ENCODE measurements at regions not wholly inside any gene's neighbourhood (a gene's known extent, or its start where the extent isn't known, plus 50 kb on each side); places are given as distances from the start of the nearest gene placed in this dataset.

- H3K27ac Mint-ChIP-seq: no peak overlapping the region
These were observed 151.4 kb downstream of the POLR2M start for GRCh38 chr15:57857871-57858270.

GRCh38 chr15:57859130-57859685 lies 152.7 kb downstream of the POLR2M start:
- no peak for DNase-seq
- no peaks in the 10 kb centered on the region for H3K9me3 Mint-ChIP-seq
- H3K4me1 Mint-ChIP-seq: no peaks in the 10 kb centered on the region
- H3K36me3 Mint-ChIP-seq (ENCODE audit: low read depth): no peaks in the 10 kb centered on the region
- H3K27ac Mint-ChIP-seq: no peak overlapping the region
- peaks cover 11% of the 10 kb centered on the region for H3K27me3 Mint-ChIP-seq
- no peak for ATAC-seq
- no peak overlapping the region for H3K4me3 Mint-ChIP-seq

More at GRCh38 chr15:57857871-57858270, 151.4 kb downstream of the POLR2M start:
- DNase-seq: no peak
- H3K36me3 Mint-ChIP-seq (ENCODE audit: low read depth): no peaks in the 10 kb centered on the region
- H3K9me3 Mint-ChIP-seq: no peaks in the 10 kb centered on the region
- H3K4me3 Mint-ChIP-seq: no peak overlapping the region
- no peaks in the 10 kb centered on the region for H3K4me1 Mint-ChIP-seq
- peaks cover 11% of the 10 kb centered on the region for H3K27me3 Mint-ChIP-seq
- ATAC-seq: no peak

- no peak overlapping the region for H3K4me3 Mint-ChIP-seq
- H3K4me1 Mint-ChIP-seq: no peaks in the 10 kb centered on the region
- H3K9me3 Mint-ChIP-seq: no peaks in the 10 kb centered on the region
- H3K36me3 Mint-ChIP-seq (ENCODE audit: low read depth): no peaks in the 10 kb centered on the region
- H3K27ac Mint-ChIP-seq: no peak overlapping the region
- no peak for DNase-seq
- no peak for ATAC-seq
- H3K27me3 Mint-ChIP-seq: peaks cover 15% of the 10 kb centered on the region
These were observed 154.6 kb downstream of the POLR2M start for GRCh38 chr15:57861034-57861638.

GRCh38 chr15:57861815-57862586 lies 155.5 kb downstream of the POLR2M start:
- DNase-seq (no peak), ATAC-seq (no peak)
- H3K27ac Mint-ChIP-seq: no peak overlapping the region
- H3K4me1 Mint-ChIP-seq: no peaks in the 10 kb centered on the region
- no peak overlapping the region for H3K4me3 Mint-ChIP-seq
- no peaks in the 10 kb centered on the region for H3K9me3 Mint-ChIP-seq
- no peaks in the 10 kb centered on the region for H3K36me3 Mint-ChIP-seq (ENCODE audit: low read depth)
- peaks cover 22% of the 10 kb centered on the region for H3K27me3 Mint-ChIP-seq

DNA sequence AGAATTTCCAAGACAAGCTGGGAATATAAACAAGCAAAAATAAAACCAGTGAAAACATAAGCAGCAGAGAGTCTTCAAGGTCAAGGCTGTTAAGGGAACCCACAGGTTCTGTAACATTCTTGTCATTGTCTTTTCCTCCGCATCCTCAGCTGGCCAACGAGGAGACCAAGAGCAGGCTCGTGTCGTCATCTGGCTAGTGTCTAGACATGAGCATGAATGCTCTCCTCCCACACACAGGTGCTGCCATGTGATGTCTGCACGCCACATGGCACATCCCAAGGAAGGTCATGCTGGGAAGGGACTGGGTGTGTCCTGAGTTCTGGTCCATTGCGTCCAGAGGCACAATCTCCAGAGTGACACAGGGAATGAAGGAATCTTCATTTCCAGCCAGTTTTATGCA lies 156.2 kb downstream of the POLR2M start:
- ATAC-seq (no peak), DNase-seq (no peak)
- Mint-ChIP-seq H3K27me3 (peaks cover 28% of the 10 kb centered on the region), H3K27ac (no peak overlapping the region), H3K4me1 (peaks cover under 1% of the 10 kb centered on the region), H3K9me3 (no peaks in the 10 kb centered on the region), H3K36me3 (ENCODE audit: low read depth) (no peaks in the 10 kb centered on the region), H3K4me3 (no peak overlapping the region)

GRCh38 chr15:57865294-57865693 lies 158.8 kb downstream of the POLR2M start:
- Mint-ChIP-seq H3K36me3 (ENCODE audit: low read depth) (no peaks in the 10 kb centered on the region), H3K27ac (no peak overlapping the region), H3K27me3 (peaks cover 39% of the 10 kb centered on the region), H3K9me3 (no peaks in the 10 kb centered on the region), H3K4me3 (no peak overlapping the region), H3K4me1 (peaks cover 7% of the 10 kb centered on the region)
- ATAC-seq: no peak
- no peak for DNase-seq

DNA sequence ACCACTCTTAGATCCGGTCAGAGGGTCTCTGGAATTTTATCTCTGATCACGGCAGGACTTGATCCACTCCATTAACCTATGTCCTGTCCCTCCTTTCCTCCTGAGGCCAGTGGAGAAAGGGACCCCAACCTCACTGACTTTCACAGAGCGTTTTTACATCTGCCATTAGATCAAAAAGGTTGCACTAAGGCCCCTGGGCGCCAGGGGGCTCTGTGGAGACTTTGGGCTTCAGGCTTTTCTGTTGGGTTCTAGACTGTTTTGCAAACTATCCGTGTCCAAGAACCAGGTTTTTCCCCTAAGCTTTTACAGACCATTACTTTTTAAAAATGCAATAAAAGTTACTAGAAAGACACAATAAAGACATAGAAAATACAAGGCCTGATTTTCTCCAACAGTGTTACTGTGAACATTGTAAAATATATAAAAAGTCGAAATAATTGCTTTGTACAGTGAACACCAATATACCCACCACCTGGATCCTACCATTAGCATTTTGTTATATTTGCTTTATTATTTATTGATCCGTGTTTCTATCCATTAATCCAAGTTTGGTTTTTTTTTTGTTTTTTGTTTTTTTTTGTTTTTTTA lies 159.7 kb downstream of the POLR2M start:
- Mint-ChIP-seq H3K27ac (no peak overlapping the region), H3K27me3 (peaks cover 45% of the 10 kb centered on the region), H3K36me3 (ENCODE audit: low read depth) (no peaks in the 10 kb centered on the region), H3K9me3 (no peaks in the 10 kb centered on the region), H3K4me3 (no peak overlapping the region), H3K4me1 (peaks cover 7% of the 10 kb centered on the region)
- ATAC-seq (no peak), DNase-seq (peak; percentile 64)

DNA sequence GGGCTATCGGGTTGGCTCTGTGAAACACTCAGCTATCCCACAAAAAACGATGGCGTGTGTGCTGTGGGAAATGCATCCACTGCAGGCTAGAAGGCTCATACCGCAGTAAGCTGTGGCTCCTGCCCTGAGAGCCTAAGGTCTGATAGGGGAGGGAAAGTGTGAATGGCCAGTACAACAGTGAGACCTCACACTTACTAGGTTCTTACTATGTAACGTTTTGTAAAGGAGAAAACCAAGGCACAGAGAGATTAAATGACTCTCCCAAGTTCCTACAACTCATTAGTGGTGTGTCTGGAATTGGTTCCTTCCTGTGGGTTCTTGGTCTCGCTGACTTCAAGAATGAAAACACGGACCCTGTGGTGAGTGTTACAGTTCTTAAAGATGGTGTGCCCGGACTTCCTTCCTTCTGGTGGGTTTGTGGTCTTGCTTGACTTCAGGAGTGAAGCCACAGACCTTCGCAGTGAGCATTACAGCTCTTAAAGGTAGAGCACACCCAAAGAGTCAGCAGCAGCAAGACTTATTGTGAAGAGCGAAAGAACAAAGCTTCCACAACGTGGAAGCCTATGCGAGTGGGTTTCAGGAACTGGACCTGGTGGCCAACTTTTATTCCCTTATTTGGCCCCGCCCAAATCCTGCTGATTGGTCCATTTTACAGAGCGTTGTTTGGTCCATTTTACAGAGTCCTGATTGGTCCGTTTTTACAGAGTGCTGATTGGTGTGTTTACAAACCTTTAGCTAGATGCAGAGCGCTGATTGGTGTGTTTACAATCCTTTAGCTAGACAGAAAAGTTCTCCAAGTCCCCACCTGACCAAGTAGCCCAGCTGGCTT lies 161.7 kb downstream of the POLR2M start:
- Mint-ChIP-seq H3K4me1 (peaks cover 7% of the 10 kb centered on the region), H3K27me3 (peaks cover 54% of the 10 kb centered on the region), H3K4me3 (no peak overlapping the region), H3K9me3 (no peaks in the 10 kb centered on the region), H3K27ac (no peak overlapping the region), H3K36me3 (ENCODE audit: low read depth) (no peaks in the 10 kb centered on the region)
- ATAC-seq: peak; percentile 20
- DNase-seq: no peak

- Mint-ChIP-seq H3K27me3 (peaks cover 64% of the 10 kb centered on the region), H3K36me3 (ENCODE audit: low read depth) (no peaks in the 10 kb centered on the region), H3K4me3 (no peak overlapping the region), H3K27ac (no peak overlapping the region), H3K9me3 (no peaks in the 10 kb centered on the region), H3K4me1 (peaks cover 7% of the 10 kb centered on the region)
- ATAC-seq (no peak), DNase-seq (no peak)
These were observed 164.2 kb downstream of the POLR2M start for GRCh38 chr15:57870667-57871066.

GRCh38 chr15:57872281-57873030 lies 165.9 kb downstream of the POLR2M start:
- H3K4me3 Mint-ChIP-seq: no peak overlapping the region
- no peaks in the 10 kb centered on the region for H3K36me3 Mint-ChIP-seq (ENCODE audit: low read depth)
- no peak overlapping the region for H3K27ac Mint-ChIP-seq
- peaks cover 5% of the 10 kb centered on the region for H3K9me3 Mint-ChIP-seq
- DNase-seq (no peak), ATAC-seq (no peak)
- peaks cover 54% of the 10 kb centered on the region for H3K27me3 Mint-ChIP-seq
- peaks cover 7% of the 10 kb centered on the region for H3K4me1 Mint-ChIP-seq

- Mint-ChIP-seq H3K9me3 (peaks cover 5% of the 10 kb centered on the region), H3K27me3 (peaks cover 48% of the 10 kb centered on the region), H3K4me3 (no peak overlapping the region), H3K4me1 (no peaks in the 10 kb centered on the region), H3K36me3 (ENCODE audit: low read depth) (no peaks in the 10 kb centered on the region), H3K27ac (no peak overlapping the region)
- no peak for DNase-seq
- no peak for ATAC-seq
These were observed 167.2 kb downstream of the POLR2M start for GRCh38 chr15:57873564-57874209.

DNA sequence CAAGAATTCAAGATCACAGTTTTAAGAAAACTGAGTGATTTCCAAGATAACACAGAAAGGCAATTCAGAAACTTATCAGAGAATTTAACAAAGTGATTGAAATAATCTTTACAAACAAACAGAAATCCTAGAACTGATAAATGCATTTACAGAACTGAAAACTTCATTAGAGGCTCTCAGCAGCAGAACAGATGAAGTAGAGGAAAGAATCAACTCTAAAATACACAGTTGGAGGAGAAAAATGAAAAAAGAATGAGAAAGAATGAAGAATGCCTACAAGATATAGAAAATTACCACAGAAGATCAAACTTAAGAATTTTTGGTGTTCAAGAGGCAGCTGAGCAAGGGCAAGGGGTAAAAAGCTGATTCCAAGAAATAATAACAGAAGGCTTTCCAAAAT lies 168.8 kb downstream of the POLR2M start:
- no peaks in the 10 kb centered on the region for H3K4me1 Mint-ChIP-seq
- ATAC-seq (no peak), DNase-seq (no peak)
- H3K4me3 Mint-ChIP-seq: no peak overlapping the region
- H3K9me3 Mint-ChIP-seq: peaks cover 5% of the 10 kb centered on the region
- peaks cover 38% of the 10 kb centered on the region for H3K27me3 Mint-ChIP-seq
- no peak overlapping the region for H3K27ac Mint-ChIP-seq
- H3K36me3 Mint-ChIP-seq (ENCODE audit: low read depth): no peaks in the 10 kb centered on the region

DNA sequence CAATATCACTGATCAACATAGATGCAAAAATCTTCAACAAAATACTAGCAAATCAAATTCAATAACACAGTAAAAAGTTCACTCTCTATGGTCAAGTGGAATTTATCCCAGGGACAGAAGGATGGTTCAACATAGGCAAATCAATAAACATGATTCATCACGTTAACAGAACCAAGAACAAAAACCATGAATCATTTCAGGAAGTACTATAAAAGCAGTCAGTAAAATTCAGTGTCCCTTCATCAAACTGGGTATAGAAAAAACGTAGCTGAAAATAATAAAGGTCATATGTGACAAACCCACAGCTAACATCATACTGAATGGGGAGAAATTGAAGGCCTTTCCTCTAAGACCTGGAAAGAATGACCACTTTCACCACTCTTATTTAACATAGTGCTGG lies 172.1 kb downstream of the POLR2M start:
- Mint-ChIP-seq H3K4me1 (no peaks in the 10 kb centered on the region), H3K9me3 (peaks cover 5% of the 10 kb centered on the region), H3K4me3 (no peak overlapping the region), H3K27me3 (peaks cover 14% of the 10 kb centered on the region), H3K27ac (no peak overlapping the region), H3K36me3 (ENCODE audit: low read depth) (no peaks in the 10 kb centered on the region)
- ATAC-seq (peak; percentile 20), DNase-seq (no peak)

Data from activated naive CD8-positive, alpha-beta T cell treated with anti-CD3 and anti-CD28 coated beads, Interleukin-2, amount 50 U/mL, for 24 hours (primary cell).